ENCODE measurements at regions not wholly inside any gene's neighbourhood (a gene's known extent, or its start where the extent isn't known, plus 50 kb on each side); places are given as distances from the start of the nearest gene placed in this dataset.

GRCh38 chr6:104629826-104630225 is 229.9 kb downstream of the HACE1 start (continued):
- no peak for TF ChIP-seq E2F8 (IDR thresholded peaks at IDR 0.05; ENCODE audit: low read depth, partially characterized antibody)
- no peak for TF ChIP-seq BRCA1 (IDR thresholded peaks at IDR 0.05; ENCODE audit: low read depth, low read length)
- no peak for TF ChIP-seq MXI1 (IDR thresholded peaks at IDR 0.05; ENCODE audit: low read depth, low read length)
- TF ChIP-seq ZNF592 (IDR thresholded peaks at IDR 0.05), result no peak
- TF ChIP-seq, protein P1, sequence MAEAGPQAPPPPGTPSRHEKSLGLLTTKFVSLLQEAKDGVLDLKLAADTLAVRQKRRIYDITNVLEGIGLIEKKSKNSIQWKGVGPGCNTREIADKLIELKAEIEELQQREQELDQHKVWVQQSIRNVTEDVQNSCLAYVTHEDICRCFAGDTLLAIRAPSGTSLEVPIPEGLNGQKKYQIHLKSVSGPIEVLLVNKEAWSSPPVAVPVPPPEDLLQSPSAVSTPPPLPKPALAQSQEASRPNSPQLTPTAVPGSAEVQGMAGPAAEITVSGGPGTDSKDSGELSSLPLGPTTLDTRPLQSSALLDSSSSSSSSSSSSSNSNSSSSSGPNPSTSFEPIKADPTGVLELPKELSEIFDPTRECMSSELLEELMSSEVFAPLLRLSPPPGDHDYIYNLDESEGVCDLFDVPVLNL (IDR thresholded peaks at IDR 0.05; ENCODE audit: low read depth, low read length), result no peak
- TF ChIP-seq, protein P2, sequence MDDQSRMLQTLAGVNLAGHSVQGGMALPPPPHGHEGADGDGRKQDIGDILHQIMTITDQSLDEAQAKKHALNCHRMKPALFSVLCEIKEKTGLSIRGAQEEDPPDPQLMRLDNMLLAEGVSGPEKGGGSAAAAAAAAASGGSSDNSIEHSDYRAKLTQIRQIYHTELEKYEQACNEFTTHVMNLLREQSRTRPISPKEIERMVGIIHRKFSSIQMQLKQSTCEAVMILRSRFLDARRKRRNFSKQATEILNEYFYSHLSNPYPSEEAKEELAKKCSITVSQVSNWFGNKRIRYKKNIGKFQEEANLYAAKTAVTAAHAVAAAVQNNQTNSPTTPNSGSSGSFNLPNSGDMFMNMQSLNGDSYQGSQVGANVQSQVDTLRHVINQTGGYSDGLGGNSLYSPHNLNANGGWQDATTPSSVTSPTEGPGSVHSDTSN (IDR thresholded peaks at IDR 0.05; ENCODE audit: insufficient replicate concordance, low read depth, low read length), result no peak
- no peak for TF ChIP-seq CREM (IDR thresholded peaks at IDR 0.05; ENCODE audit: low read depth)
- TF ChIP-seq MEF2B (IDR thresholded peaks at IDR 0.05; ENCODE audit: partially characterized antibody, poor library complexity, severe bottlenecking), result no peak
